NT2/D1 (cell line): ENCODE measurements at regions not wholly inside any gene's neighbourhood (a gene's known extent, or its start where the extent isn't known, plus 50 kb on each side); places are given as distances from the start of the nearest gene placed in this dataset.

Source experiments
- DNase-seq: peaks from one replicate; pipeline ENCODE4 v3.0.0-alpha.2; 2011; ENCODE audit warnings: low read depth, low spot score
- H3K27me3 ChIP-seq: 2 replicates; pipeline ENCODE4 v1.6.0; 2011; ENCODE audit warnings: mild to moderate bottlenecking; ENCODE audit not compliant: insufficient read length, insufficient read depth
- H3K36me3 ChIP-seq: 2 replicates; pipeline ENCODE4 v1.6.1; 2011; ENCODE audit warnings: mild to moderate bottlenecking, low read length, mixed read lengths; ENCODE audit not compliant: insufficient read depth, insufficient read length
- H3K4me1 ChIP-seq: 2 replicates; pipeline ENCODE4 v1.5.1; 2011; ENCODE audit not compliant: insufficient read depth, insufficient read length
- H3K4me3 ChIP-seq: 2 replicates; pipeline ENCODE4 v1.5.1; 2011; ENCODE audit warnings: low read depth; ENCODE audit not compliant: insufficient read length
- H3K9ac ChIP-seq: 2 replicates; pipeline ENCODE4 v1.6.0; 2011; ENCODE audit warnings: low read depth; ENCODE audit not compliant: insufficient read length
- H3K9me3 ChIP-seq: 2 replicates; pipeline ENCODE4 v1.5.1; 2011; ENCODE audit warnings: mild to moderate bottlenecking, low read length; ENCODE audit not compliant: insufficient read depth
- SUZ12 ChIP-seq: IDR thresholded peaks from 2 replicates; pipeline ENCODE4 v1.6.1; 2011; ENCODE audit not compliant: insufficient read length, insufficient read depth; ENCODE audit errors: extremely low read depth
- YY1 ChIP-seq: IDR thresholded peaks from 2 replicates; pipeline ENCODE4 v1.6.1; 2011; ENCODE audit not compliant: insufficient read length, insufficient read depth
- ZNF274 ChIP-seq: IDR thresholded peaks from 2 replicates; pipeline ENCODE4 v1.6.1; 2011; ENCODE audit warnings: mild to moderate bottlenecking, low read depth, low read length

GRCh38 chr16:52055381-52055780 lies 491.6 kb downstream of the TOX3 start:
- no peak for TF ChIP-seq YY1
- TF ChIP-seq SUZ12, result no peak
- TF ChIP-seq ZNF274, result no peak
- no peaks in the 10 kb centered on the region for H3K27me3 ChIP-seq

DNA sequence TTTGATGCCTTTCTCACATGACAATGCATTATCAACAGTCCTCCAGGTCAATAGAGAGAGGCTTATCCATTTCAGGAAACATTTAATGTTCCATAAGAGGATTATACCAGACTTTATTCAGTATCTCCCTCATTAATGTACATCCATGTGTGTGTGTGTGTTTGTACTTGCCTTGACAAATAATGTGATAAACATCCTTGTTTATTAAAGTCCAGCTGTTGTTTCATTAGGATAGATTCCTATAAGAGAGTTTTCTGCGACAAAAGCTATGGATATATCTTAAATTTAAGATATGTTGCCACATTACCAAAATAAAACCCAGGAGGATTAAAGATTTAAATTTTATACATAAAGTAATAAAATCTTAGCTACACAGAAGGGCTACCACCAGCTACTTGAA lies 492.6 kb downstream of the TOX3 start:
- no peak overlapping the region for H3K9ac ChIP-seq
- no peaks in the 10 kb centered on the region for H3K36me3 ChIP-seq
- H3K4me1 ChIP-seq, result no peaks in the 10 kb centered on the region
- no peak overlapping the region for H3K4me3 ChIP-seq
- H3K27me3 ChIP-seq, result no peaks in the 10 kb centered on the region
- no peak for TF ChIP-seq ZNF274
- TF ChIP-seq SUZ12, result no peak
- no peak for TF ChIP-seq YY1
- H3K9me3 ChIP-seq, result no peaks in the 10 kb centered on the region
- DNase-seq, result no peak

More at GRCh38 chr16:52055381-52055780, 491.6 kb downstream of the TOX3 start:
- Histone ChIP-seq H3K9me3 (no peaks in the 10 kb centered on the region), H3K4me1 (no peaks in the 10 kb centered on the region), H3K9ac (no peak overlapping the region), H3K36me3 (no peaks in the 10 kb centered on the region), H3K4me3 (no peak overlapping the region)
- DNase-seq, result no peak

DNA sequence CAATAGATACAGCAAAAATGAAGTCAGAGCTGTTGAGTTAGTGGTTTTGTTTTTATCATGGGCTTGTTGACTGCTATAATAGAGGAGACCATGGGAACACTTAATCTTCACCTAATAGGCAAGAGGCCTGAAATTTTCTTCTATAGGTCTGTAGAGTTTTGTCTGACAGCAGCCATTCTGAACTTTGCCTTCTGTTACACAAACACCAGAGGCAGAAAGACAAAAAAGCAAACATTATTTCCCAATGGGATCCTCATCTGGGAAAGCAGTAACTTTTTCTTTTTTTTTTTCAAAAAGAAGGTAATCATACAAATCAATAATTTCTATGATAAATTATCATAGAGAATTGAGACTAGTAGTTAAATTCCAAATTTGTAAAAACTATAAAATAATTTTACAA lies 494.1 kb downstream of the TOX3 start:
- TF ChIP-seq ZNF274, result no peak
- no peak for TF ChIP-seq YY1
- no peak for TF ChIP-seq SUZ12
- no peaks in the 10 kb centered on the region for H3K27me3 ChIP-seq
- DNase-seq, result no peak
- H3K36me3 ChIP-seq, result no peaks in the 10 kb centered on the region
- no peaks in the 10 kb centered on the region for H3K9me3 ChIP-seq
- no peak overlapping the region for H3K9ac ChIP-seq
- no peak overlapping the region for H3K4me3 ChIP-seq
- no peaks in the 10 kb centered on the region for H3K4me1 ChIP-seq

DNA sequence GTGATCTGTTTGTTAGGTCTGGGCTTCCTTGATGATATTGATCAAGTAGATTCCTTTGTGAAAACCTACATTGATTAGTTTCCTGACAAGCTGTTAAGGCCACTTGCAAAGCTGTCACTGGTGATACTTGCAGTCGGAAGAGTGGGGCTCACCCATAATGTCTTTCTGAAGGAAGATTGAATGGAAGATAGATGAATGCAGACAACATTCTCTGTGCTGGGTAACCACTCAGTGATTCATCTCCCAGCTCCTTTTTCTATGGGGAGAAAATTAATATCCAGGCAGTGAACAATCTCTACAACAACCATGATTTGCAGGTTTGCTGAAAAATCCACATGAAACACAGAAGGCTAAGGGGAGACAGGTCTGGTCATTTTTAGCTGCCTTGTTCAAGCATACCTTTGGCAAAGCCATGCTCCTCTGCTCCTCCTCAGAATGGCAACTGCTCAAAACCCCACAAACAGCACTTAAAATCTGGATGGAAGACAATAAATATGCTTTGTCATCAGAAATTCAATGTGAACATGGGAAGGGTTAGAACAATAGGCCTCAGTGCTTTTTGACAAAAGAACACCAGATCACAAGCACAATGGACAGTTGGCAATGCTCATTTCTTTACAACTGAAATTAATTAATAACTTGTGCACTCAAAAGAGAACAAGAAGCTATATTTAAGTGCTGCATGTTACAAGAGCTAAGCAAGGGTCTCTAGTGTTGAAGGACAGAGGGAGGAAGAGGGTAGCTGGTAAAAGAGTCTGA lies 495.4 kb downstream of the TOX3 start:
- Histone ChIP-seq H3K9ac (no peak overlapping the region), H3K27me3 (no peaks in the 10 kb centered on the region), H3K4me3 (no peak overlapping the region), H3K4me1 (no peaks in the 10 kb centered on the region), H3K36me3 (no peaks in the 10 kb centered on the region), H3K9me3 (no peaks in the 10 kb centered on the region)
- TF ChIP-seq YY1 (no peak), SUZ12 (no peak), ZNF274 (no peak)
- DNase-seq, result no peak

DNA sequence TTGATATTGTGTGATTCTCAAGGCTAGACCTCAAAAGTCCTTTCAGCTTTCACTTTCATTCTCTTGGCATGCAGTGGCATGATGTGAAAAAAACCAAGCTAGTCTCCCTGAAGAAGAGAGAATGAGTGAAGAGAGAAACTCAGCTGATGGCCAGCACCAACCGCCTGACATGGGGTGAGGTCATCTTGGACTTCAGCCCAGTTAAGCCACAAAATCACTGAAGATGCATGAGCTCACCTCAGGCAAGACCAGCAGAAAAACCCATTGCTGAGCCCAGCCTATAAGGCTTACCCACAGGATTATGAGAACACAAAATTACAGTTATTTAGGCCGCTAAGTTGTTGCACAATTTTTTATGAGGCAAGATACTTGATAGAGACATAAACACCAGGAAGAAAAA lies 496.5 kb downstream of the TOX3 start:
- Histone ChIP-seq H3K36me3 (no peaks in the 10 kb centered on the region), H3K4me3 (no peak overlapping the region), H3K9ac (no peak overlapping the region), H3K4me1 (no peaks in the 10 kb centered on the region), H3K27me3 (no peaks in the 10 kb centered on the region), H3K9me3 (no peaks in the 10 kb centered on the region)
- no peak for DNase-seq
- no peak for TF ChIP-seq SUZ12
- no peak for TF ChIP-seq YY1

GRCh38 chr16:52035436-52035835 lies 511.5 kb downstream of the TOX3 start:
- Histone ChIP-seq H3K9me3 (no peaks in the 10 kb centered on the region), H3K4me3 (no peak overlapping the region), H3K36me3 (no peaks in the 10 kb centered on the region), H3K4me1 (no peaks in the 10 kb centered on the region), H3K27me3 (no peaks in the 10 kb centered on the region), H3K9ac (no peak overlapping the region)
- no peak for TF ChIP-seq ZNF274
- no peak for TF ChIP-seq SUZ12
- TF ChIP-seq YY1, result no peak
- DNase-seq, result no peak

GRCh38 chr16:52034830-52035229 lies 512.1 kb downstream of the TOX3 start:
- TF ChIP-seq YY1, result no peak
- TF ChIP-seq SUZ12, result no peak
- TF ChIP-seq ZNF274, result no peak
- no peak for DNase-seq
- no peaks in the 10 kb centered on the region for H3K27me3 ChIP-seq
- no peaks in the 10 kb centered on the region for H3K9me3 ChIP-seq
- no peaks in the 10 kb centered on the region for H3K36me3 ChIP-seq
- H3K4me3 ChIP-seq, result no peak overlapping the region
- no peak overlapping the region for H3K9ac ChIP-seq
- H3K4me1 ChIP-seq, result no peaks in the 10 kb centered on the region

DNA sequence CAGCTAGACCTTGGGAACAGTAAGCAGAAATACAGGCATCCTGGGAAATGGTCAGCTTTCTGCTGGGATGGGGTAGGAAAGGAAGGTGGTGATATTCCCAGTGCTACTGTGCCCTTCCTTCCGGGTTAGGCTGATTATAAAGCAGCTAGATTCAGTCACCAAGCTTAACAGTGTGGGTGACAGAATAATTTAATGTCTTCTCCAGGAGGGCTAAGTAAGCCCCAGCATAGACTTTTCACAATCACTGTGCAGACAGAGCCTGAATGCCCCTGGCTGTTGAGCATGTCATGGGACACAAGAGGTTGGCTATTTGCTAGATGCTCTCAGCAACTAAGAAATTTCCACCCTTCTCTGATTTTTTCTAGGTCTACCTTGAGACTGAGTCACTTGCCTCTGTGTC lies 513.0 kb downstream of the TOX3 start:
- no peaks in the 10 kb centered on the region for H3K36me3 ChIP-seq
- DNase-seq, result no peak
- no peaks in the 10 kb centered on the region for H3K4me1 ChIP-seq
- no peak overlapping the region for H3K9ac ChIP-seq
- TF ChIP-seq SUZ12 (no peak), YY1 (no peak), ZNF274 (no peak)
- no peaks in the 10 kb centered on the region for H3K9me3 ChIP-seq
- H3K27me3 ChIP-seq, result no peaks in the 10 kb centered on the region
- H3K4me3 ChIP-seq, result no peak overlapping the region
